Activated naive CD8-positive, alpha-beta T cell treated with anti-CD3 and anti-CD28 coated beads, Interleukin-2, amount 50 U/mL, for 24 hours (primary cell): ENCODE measurements at regions not wholly inside any gene's neighbourhood (a gene's known extent, or its start where the extent isn't known, plus 50 kb on each side); places are given as distances from the start of the nearest gene placed in this dataset.

ENCODE experiments used
- ATAC-seq: fragments of 150-1000 bp; cut with Tn5 transposase; one replicate; pipeline ENCODE4 v1.10.0; 2021
- DNase-seq: peaks from one replicate; pipeline ENCODE4 v3.0.0; 2021
- H3K27ac Mint-ChIP-seq: one replicate; pipeline ENCODE4 v1.8.0; 2021; ENCODE audit warnings: mild to moderate bottlenecking, mixed read lengths
- H3K27me3 Mint-ChIP-seq: one replicate; pipeline ENCODE4 v1.8.0; 2021; ENCODE audit warnings: mixed read lengths
- H3K36me3 Mint-ChIP-seq: one replicate; pipeline ENCODE4 v1.8.0; 2021; ENCODE audit warnings: low read depth, mixed read lengths
- H3K4me1 Mint-ChIP-seq: one replicate; pipeline ENCODE4 v1.8.0; 2021; ENCODE audit warnings: mixed read lengths
- H3K4me3 Mint-ChIP-seq: one replicate; pipeline ENCODE4 v1.8.0; 2021; ENCODE audit warnings: mild to moderate bottlenecking, moderate library complexity, mixed read lengths
- H3K9me3 Mint-ChIP-seq: one replicate; pipeline ENCODE4 v1.8.0; 2021; ENCODE audit warnings: mixed read lengths

DNA sequence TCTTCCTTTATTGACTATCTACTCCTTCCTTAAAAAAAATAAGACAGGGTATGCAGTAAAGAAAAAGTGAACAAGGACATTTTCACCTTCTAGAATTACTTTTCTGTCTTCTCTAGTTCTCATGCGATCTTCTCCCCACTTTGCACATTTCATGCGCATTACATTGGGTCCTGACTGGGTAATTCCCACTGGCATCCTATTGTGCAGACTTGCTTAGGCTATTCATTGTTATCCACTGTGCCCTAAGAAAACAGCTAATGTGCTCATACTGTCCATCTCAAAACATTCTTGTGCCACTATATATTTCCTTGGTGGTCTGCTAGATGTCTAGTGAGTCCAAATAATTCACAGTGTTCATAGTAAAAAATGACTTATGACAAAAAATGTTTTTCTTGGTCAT, 447.4 kb upstream of the ROBO1 start:
- Mint-ChIP-seq H3K4me1 (no peaks in the 10 kb centered on the region), H3K27ac (no peak overlapping the region), H3K36me3 (no peaks in the 10 kb centered on the region), H3K27me3 (no peaks in the 10 kb centered on the region), H3K4me3 (no peak overlapping the region), H3K9me3 (peaks cover 6% of the 10 kb centered on the region)
- no peak for DNase-seq
- no peak for ATAC-seq

DNA sequence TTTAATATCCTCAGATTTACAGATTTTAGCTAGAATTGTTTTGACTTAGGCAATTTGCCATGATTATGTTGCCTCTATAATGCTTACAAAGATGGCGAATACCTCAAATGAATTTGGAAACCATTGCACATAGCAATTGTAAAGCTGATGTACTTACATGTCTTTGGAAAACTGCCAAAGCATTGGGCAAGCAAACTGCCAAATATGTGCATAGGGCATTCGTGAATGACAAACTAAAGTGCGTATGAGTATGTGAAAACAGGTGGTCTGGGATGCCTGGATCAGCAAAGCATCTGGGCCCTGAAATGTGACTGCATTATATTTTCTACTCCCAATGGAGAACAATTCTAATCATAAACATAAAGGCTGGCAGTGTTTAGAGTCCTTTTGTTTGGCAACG, 445.3 kb upstream of the ROBO1 start:
- Mint-ChIP-seq H3K9me3 (peaks cover 13% of the 10 kb centered on the region), H3K36me3 (no peaks in the 10 kb centered on the region), H3K27me3 (no peaks in the 10 kb centered on the region), H3K4me1 (no peaks in the 10 kb centered on the region), H3K4me3 (no peak overlapping the region), H3K27ac (no peak overlapping the region)
- ATAC-seq (no peak), DNase-seq (no peak)

DNA sequence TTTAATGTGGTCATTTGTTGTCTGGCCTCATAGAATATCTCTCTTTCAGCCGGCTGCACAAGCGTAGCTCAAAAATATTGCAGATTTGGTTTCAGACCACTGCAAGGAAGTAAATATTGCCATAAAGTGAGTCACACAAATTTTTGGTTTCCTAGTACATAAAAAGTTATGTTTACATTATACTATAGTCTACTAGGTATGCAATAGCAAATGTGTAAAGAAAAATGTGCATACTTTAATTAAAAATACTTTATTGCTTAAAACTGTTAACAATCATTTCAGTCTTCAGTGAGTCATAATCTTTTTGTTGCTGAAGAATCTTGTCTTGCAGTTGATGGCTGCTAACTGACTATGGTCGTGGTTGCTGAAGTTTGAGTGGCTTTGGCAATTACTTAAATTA, 425.1 kb upstream of the ROBO1 start:
- Mint-ChIP-seq H3K4me1 (no peaks in the 10 kb centered on the region), H3K9me3 (peaks cover 24% of the 10 kb centered on the region), H3K27ac (no peak overlapping the region), H3K4me3 (no peak overlapping the region), H3K27me3 (no peaks in the 10 kb centered on the region), H3K36me3 (no peaks in the 10 kb centered on the region)
- ATAC-seq: no peak
- no peak for DNase-seq

DNA sequence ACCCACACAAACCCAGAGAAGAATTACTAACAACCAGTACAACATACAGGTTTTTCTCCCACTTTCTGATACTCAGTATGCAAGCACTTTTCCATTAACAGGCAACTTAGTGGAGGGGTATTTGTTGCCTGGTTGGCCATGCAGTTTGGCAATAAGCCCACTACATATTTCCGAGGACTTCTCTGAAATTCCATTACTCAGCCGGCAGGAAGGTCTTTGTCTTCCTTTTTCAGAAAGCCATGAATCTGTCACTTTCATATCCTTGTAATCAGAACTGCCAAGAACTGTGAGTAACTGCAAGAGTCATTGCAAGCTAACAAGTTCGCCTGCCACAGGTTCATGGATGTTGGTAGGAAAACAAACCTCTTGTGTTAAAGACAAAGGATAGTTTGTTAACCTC, 422.3 kb upstream of the ROBO1 start:
- DNase-seq (no peak), ATAC-seq (no peak)
- Mint-ChIP-seq H3K27me3 (no peaks in the 10 kb centered on the region), H3K4me3 (no peak overlapping the region), H3K9me3 (peaks cover 29% of the 10 kb centered on the region), H3K27ac (no peak overlapping the region), H3K36me3 (no peaks in the 10 kb centered on the region), H3K4me1 (no peaks in the 10 kb centered on the region)

DNA sequence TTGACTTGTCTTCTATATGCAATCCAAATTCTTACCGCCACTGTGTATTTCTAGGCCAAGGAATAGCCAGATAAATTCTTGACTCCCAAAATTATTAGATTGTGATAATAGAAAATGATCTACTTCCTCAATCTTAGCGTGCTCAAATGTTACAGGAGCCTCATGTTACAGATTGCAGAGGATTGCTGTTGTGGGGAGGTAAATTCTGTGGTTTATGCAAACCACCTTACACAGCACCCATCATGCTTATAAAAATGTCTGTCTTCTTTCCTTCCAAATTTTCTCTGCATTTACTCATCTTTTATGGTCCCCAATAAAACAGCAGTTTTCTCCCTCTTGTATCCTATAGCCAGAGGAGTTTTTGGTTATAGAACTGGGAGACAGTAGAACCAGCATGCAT, 420.2 kb upstream of the ROBO1 start:
- no peaks in the 10 kb centered on the region for H3K36me3 Mint-ChIP-seq
- peaks cover 29% of the 10 kb centered on the region for H3K9me3 Mint-ChIP-seq
- H3K27me3 Mint-ChIP-seq: no peaks in the 10 kb centered on the region
- no peak overlapping the region for H3K27ac Mint-ChIP-seq
- ATAC-seq: no peak
- DNase-seq: no peak
- no peak overlapping the region for H3K4me3 Mint-ChIP-seq
- H3K4me1 Mint-ChIP-seq: no peaks in the 10 kb centered on the region

DNA sequence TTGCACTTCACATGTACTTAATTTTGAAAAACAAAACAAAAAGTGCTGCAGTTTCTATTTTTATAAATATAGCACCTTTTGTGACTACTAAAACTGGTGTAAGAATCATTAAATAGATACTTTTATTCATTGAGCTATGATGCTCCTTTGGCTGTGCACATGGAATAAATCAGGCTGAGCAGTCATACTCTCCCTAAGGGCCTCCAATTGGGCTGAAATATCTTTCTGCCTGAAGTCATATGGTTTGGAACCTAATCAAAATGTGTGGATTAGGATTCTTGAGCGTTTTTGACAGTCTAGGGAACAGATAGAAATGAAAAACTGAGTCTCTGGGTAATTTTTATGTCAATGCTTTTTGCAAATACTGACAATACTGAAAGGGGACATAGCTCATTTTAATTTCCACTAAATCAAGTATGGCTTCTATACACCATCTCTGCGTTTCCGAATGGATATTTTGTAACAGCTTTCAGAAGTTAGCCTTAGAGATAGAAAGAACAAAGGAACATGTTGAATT, 392.2 kb upstream of the ROBO1 start:
- no peaks in the 10 kb centered on the region for H3K27me3 Mint-ChIP-seq
- no peaks in the 10 kb centered on the region for H3K36me3 Mint-ChIP-seq
- no peaks in the 10 kb centered on the region for H3K4me1 Mint-ChIP-seq
- no peak for ATAC-seq
- no peak overlapping the region for H3K4me3 Mint-ChIP-seq
- no peak overlapping the region for H3K27ac Mint-ChIP-seq
- no peak for DNase-seq
- H3K9me3 Mint-ChIP-seq: peaks cover 9% of the 10 kb centered on the region

DNA sequence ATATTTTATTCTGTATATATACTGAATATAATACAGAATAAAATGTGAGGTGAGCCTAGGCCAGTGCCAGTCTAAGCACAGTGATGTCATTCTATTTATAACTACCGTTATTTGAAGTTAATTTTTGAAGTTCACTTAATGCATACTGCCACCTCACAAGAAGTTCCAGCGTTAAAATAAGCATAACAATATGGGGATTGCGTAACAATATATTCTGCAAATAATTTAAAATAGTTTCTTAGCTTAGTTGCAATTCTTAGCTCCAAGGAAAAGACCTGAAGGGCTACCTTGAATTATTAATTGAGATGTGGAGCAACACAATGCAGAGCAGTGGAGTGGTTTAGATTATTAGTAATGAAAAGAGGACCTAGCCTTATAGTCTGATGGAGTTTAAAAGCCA, 390.5 kb upstream of the ROBO1 start:
- Mint-ChIP-seq H3K4me1 (no peaks in the 10 kb centered on the region), H3K9me3 (peaks cover 5% of the 10 kb centered on the region), H3K4me3 (no peak overlapping the region), H3K27ac (no peak overlapping the region), H3K27me3 (no peaks in the 10 kb centered on the region), H3K36me3 (no peaks in the 10 kb centered on the region)
- no peak for DNase-seq
- ATAC-seq: no peak

DNA sequence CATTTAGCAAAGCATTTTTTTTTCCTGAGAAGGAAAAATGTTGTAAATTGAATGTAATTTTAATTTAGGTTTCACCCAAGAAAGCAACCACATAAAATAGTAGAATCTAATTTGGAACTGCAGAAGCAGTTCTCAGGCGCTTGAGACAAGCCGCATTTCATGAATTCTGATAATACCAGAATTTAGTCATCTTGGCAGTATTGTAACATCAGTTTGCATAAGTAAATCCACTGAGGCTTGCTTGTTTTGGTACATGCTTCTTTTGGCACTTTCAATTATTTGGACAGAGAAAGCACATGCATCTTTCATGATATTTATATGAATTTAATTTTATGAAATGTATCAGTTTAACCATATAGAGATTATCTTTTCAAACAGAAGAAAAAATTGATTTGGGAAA, 389.7 kb upstream of the ROBO1 start:
- ATAC-seq (no peak), DNase-seq (no peak)
- Mint-ChIP-seq H3K4me3 (no peak overlapping the region), H3K36me3 (no peaks in the 10 kb centered on the region), H3K27ac (no peak overlapping the region), H3K4me1 (no peaks in the 10 kb centered on the region), H3K9me3 (peaks cover 5% of the 10 kb centered on the region), H3K27me3 (no peaks in the 10 kb centered on the region)

DNA sequence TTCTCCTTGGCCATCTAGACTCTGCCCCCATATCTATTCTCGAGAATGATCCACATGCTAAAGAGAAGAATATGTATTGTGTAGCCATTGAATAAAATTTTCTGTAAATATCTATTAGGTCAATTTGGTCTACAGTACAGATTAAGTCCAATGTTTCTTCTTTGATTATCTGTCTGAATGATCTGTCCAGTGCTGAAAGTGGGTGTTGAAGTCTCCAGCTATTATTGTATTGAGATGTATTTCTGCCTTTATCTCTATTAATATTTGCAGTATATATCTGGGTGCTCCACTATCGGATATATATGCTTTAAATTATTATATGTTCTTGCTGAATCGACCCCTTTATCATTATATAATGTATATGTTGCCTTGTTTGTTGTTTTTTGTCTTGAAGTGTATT, 384.9 kb upstream of the ROBO1 start:
- no peak overlapping the region for H3K27ac Mint-ChIP-seq
- ATAC-seq (no peak), DNase-seq (no peak)
- H3K9me3 Mint-ChIP-seq: peaks cover 19% of the 10 kb centered on the region
- no peaks in the 10 kb centered on the region for H3K4me1 Mint-ChIP-seq
- H3K4me3 Mint-ChIP-seq: no peak overlapping the region
- H3K36me3 Mint-ChIP-seq: no peaks in the 10 kb centered on the region
- H3K27me3 Mint-ChIP-seq: no peaks in the 10 kb centered on the region

DNA sequence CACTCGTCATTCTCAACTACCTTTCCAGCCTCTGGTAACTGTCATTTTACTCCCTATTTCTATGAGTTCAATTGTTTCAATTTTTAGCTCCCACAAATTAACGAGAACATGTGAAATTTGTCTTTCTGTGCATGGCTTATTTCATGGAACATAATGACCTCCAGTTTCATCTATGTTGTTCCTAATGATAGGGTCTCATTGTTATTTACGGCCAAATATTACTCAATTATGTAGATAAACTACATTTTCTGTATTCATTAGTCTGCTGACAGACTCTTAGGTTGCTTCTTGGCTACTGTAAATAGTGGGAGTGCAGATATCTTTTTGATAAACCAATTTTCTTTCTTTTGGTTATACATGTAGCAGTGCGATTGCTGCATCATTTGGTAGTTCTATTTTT, 374.9 kb upstream of the ROBO1 start:
- ATAC-seq (no peak), DNase-seq (no peak)
- Mint-ChIP-seq H3K9me3 (peaks cover 54% of the 10 kb centered on the region), H3K4me3 (no peak overlapping the region), H3K27ac (no peak overlapping the region), H3K4me1 (no peaks in the 10 kb centered on the region), H3K27me3 (no peaks in the 10 kb centered on the region), H3K36me3 (no peaks in the 10 kb centered on the region)

DNA sequence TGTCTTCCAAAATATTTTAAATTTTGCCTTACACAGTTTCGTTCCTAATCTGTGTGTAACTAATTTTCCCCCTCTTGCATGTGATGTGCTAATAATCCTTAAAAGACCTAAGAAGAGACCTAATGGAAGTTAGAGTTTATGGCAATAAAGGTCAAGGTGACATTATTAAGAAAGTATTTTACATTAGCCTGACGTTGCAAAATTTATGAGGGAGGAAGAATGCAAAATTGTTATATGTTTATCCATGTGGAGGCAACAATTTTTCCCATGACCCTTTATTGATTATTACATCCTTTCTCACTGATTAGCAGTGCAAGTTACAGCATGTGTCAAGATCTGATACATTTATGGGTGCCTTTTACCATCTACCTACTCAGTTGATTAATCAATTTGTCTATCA, 373.8 kb upstream of the ROBO1 start:
- H3K4me3 Mint-ChIP-seq: no peak overlapping the region
- peaks cover 56% of the 10 kb centered on the region for H3K9me3 Mint-ChIP-seq
- H3K27ac Mint-ChIP-seq: no peak overlapping the region
- H3K4me1 Mint-ChIP-seq: no peaks in the 10 kb centered on the region
- no peaks in the 10 kb centered on the region for H3K36me3 Mint-ChIP-seq
- no peak for DNase-seq
- ATAC-seq: no peak
- H3K27me3 Mint-ChIP-seq: no peaks in the 10 kb centered on the region

DNA sequence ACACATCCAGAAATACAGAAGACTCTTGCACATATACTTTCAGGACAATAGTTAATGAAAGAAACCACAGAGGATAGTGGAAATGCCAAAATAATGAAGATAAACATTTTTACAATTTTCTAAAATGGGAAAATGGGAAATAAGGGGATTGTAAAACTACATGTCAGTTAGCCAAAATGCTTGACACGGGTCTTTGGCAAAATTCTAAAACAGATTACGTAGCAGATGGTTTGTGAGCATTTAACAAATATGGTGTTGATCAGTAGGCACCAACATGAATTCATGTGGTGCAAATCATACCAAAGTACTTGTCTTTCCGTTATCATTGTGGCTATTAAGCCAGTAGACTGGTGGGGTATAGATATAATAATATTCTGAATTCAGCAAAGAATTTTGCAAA, 348.5 kb upstream of the ROBO1 start:
- Mint-ChIP-seq H3K4me3 (no peak overlapping the region), H3K36me3 (no peaks in the 10 kb centered on the region), H3K9me3 (peaks cover 29% of the 10 kb centered on the region), H3K4me1 (no peaks in the 10 kb centered on the region), H3K27me3 (no peaks in the 10 kb centered on the region), H3K27ac (no peak overlapping the region)
- DNase-seq: no peak
- ATAC-seq: no peak

DNA sequence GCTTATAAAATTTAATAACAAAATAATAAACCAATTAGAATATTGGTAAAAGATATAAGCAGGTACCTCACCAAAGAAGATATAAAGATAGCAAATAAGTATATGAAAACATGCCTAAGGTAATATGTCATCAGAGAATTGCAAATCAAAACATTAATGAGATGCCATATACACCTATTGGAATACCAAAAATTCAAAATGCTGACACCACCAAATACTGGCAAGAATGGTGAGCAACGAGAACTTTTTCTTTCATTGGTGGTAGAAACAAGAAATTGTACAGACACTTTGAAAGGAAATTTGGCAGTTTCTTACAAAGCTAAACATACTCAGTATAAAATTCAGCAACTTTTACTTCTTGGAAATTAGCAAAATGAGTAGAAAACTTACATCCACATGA, 346.9 kb upstream of the ROBO1 start:
- ATAC-seq (no peak), DNase-seq (no peak)
- H3K9me3 Mint-ChIP-seq: peaks cover 26% of the 10 kb centered on the region
- H3K4me1 Mint-ChIP-seq: no peaks in the 10 kb centered on the region
- H3K27me3 Mint-ChIP-seq: no peaks in the 10 kb centered on the region
- H3K4me3 Mint-ChIP-seq: no peak overlapping the region
- H3K36me3 Mint-ChIP-seq: no peaks in the 10 kb centered on the region
- no peak overlapping the region for H3K27ac Mint-ChIP-seq

DNA sequence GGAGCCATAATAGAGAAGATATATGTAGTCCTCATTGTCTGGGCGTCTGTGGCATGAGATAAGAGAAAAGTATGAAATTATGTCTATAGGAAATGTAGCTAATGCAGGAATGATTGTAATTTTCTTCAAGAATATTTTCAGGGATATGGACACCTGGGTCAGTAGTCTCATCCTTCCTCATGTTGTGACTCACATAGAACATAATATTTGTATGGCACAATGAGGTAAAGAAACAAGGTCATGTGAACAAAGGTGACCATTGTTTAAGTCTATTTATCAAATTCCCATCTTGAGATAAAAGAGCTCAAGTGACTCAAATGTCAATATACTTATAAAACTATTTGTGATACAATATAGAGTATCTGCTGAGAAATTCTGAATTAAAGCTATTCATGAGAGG, 345.5 kb upstream of the ROBO1 start:
- Mint-ChIP-seq H3K27ac (no peak overlapping the region), H3K36me3 (no peaks in the 10 kb centered on the region), H3K4me3 (no peak overlapping the region), H3K4me1 (no peaks in the 10 kb centered on the region), H3K9me3 (peaks cover 18% of the 10 kb centered on the region), H3K27me3 (no peaks in the 10 kb centered on the region)
- ATAC-seq: no peak
- DNase-seq: no peak

DNA sequence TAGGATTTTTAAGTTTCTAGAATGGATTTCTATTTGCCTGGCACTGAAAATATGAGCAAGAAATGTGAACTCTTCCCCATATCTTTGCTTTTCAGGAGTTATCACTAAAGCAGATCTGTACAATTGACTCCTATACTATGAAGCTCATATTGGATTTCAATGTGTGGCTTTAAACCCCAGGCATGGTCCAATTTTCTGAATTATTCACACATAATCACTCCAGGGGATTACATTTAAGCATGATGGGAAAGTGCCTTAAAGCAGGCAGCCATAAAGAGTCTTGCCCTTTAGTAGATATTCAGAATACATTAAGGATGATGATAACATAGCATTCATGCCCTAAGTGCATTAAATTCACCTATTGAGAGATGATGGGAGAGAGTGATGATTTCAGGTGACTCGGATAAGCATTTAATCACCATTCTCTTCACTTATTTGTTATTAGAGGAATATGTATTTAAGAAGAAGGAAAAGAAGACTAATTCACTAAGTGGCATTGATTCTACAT, 331.8 kb upstream of the ROBO1 start:
- DNase-seq (no peak), ATAC-seq (no peak)
- Mint-ChIP-seq H3K4me1 (no peaks in the 10 kb centered on the region), H3K27me3 (no peaks in the 10 kb centered on the region), H3K27ac (no peak overlapping the region), H3K36me3 (no peaks in the 10 kb centered on the region), H3K4me3 (no peak overlapping the region), H3K9me3 (peaks cover 5% of the 10 kb centered on the region)

DNA sequence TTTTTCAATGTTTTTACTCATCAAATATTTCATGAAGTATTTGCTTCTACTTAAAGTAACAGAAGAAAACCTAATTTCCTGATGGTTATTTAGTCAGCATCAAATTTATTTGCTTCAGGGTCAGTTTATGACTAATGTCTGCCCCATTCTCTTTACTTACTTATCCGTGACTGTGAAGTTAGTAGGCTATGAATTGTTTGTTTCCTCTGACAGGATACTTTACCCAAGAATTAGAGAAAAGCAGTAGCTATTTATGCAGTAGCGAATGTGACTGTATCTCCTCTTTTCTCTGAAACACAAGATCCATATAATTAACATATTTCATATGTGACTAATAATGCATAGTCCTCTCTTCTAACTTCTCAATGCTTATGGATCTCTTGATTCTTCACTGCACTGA, 329.9 kb upstream of the ROBO1 start:
- Mint-ChIP-seq H3K27me3 (no peaks in the 10 kb centered on the region), H3K4me3 (no peak overlapping the region), H3K36me3 (no peaks in the 10 kb centered on the region), H3K4me1 (no peaks in the 10 kb centered on the region), H3K9me3 (peaks cover 5% of the 10 kb centered on the region), H3K27ac (no peak overlapping the region)
- no peak for DNase-seq
- ATAC-seq: no peak
